Caco-2 (cell line): ENCODE measurements at regions not wholly inside any gene's neighbourhood (a gene's known extent, or its start where the extent isn't known, plus 50 kb on each side); places are given as distances from the start of the nearest gene placed in this dataset.
"Not testable (repeated sequence)": the region's sequence is repeated elsewhere in the genome, so short reads cannot be mapped to it uniquely, and the experiment has no call there.

ENCODE experiments used
- BruUV-seq: library from RNA; stranded (reverse); fragments of 400-500 nt; replicated peaks from 2 replicates; lab custom pipeline; 2021; lab: Mats Ljungman, UMichigan
- CTCF ChIA-PET: fragments of 300-600 bp; sonication (Branson Sonifier 250); formaldehyde crosslinking; loops from one replicate; lab custom pipeline; 2022; ENCODE audit warnings: antibody characterized with exemption; lab: Charles Lee
- POLR2A ChIA-PET: fragments of 300-600 bp; sonication (Branson Sonifier 250); formaldehyde crosslinking; loops from one replicate; lab custom pipeline; 2022; ENCODE audit warnings: antibody characterized with exemption; lab: Charles Lee
- DNase-seq, 2 experiments: peaks; one replicate each; pipeline versions ENCODE4 v3.0.0 to v3.0.0-alpha.2; 2020 to 2022
- H3K27me3 ChIP-seq: replicated peaks from 2 replicates; pipeline ENCODE4 v1.6.0; 2011; ENCODE audit warnings: low read length; ENCODE audit not compliant: control insufficient read depth, insufficient read depth
- H3K36me3 ChIP-seq: 2 replicates; pipeline ENCODE4 v1.5.1; 2011; ENCODE audit warnings: low read length; ENCODE audit not compliant: control insufficient read depth, insufficient read depth
- H3K4me1 ChIP-seq: fragments of 250-450 bp; sonication (Bioruptor Pico); 2 replicates; pipeline ENCODE4 v1.5.1; 2020; ENCODE audit warnings: mild to moderate bottlenecking
- H3K4me3 ChIP-seq: 2 replicates; pipeline ENCODE4 v1.5.1; 2011; ENCODE audit warnings: low read depth, mild to moderate bottlenecking, control low read depth, low read length
- H3K9me3 ChIP-seq: fragments of 250-450 bp; sonication (Bioruptor Pico); 2 replicates; pipeline ENCODE4 v1.5.1; 2020; ENCODE audit warnings: mild to moderate bottlenecking, moderate library complexity
- H3K27ac Mint-ChIP-seq: one replicate; pipeline ENCODE4 v1.8.0; 2022; ENCODE audit warnings: mixed read lengths; ENCODE audit not compliant: unreplicated experiment
- H3K27me3 Mint-ChIP-seq: one replicate; pipeline ENCODE4 v1.8.0; 2022; ENCODE audit warnings: mixed read lengths; ENCODE audit not compliant: insufficient read depth, unreplicated experiment
- H3K36me3 Mint-ChIP-seq: one replicate; pipeline ENCODE4 v1.8.0; 2022; ENCODE audit warnings: mild to moderate bottlenecking, mixed read lengths; ENCODE audit not compliant: insufficient read depth, unreplicated experiment
- H3K4me1 Mint-ChIP-seq: one replicate; pipeline ENCODE4 v1.8.0; 2022; ENCODE audit warnings: low read depth, mixed read lengths; ENCODE audit not compliant: unreplicated experiment
- H3K4me3 Mint-ChIP-seq: one replicate; pipeline ENCODE4 v1.8.0; 2022; ENCODE audit warnings: mild to moderate bottlenecking, moderate library complexity, mixed read lengths; ENCODE audit not compliant: unreplicated experiment
- H3K9me3 Mint-ChIP-seq: one replicate; pipeline ENCODE4 v1.8.0; 2022; ENCODE audit warnings: mixed read lengths; ENCODE audit not compliant: unreplicated experiment
- intact Hi-C: fragments of 100-400 bp; cut with micrococcal nuclease; formaldehyde crosslinking; loops from one replicate; pipeline ENCODE4 v1.10.0; 2022; ENCODE audit not compliant: unreplicated experiment
- TF ChIP-seq, protein P1 (sequence below), 2 experiments: fragments of 200-600 bp in 1 of 2; IDR thresholded peaks; 1 replicate in 1 of 2; 2 replicates in 1 of 2; pipeline versions ENCODE4 v1.5.1 to v1.8.0; 2011 to 2022; ENCODE audit warnings: antibody characterized with exemption in 1 of 2, control low read depth in 1 of 2, inconsistent platforms in 1 of 2, low read depth in 1 of 2, low read length in 1 of 2, mild to moderate bottlenecking in 1 of 2, moderate library complexity in 1 of 2; ENCODE audit not compliant: insufficient read depth in 1 of 2, severe bottlenecking in 1 of 2, unreplicated experiment in 1 of 2

DNA sequence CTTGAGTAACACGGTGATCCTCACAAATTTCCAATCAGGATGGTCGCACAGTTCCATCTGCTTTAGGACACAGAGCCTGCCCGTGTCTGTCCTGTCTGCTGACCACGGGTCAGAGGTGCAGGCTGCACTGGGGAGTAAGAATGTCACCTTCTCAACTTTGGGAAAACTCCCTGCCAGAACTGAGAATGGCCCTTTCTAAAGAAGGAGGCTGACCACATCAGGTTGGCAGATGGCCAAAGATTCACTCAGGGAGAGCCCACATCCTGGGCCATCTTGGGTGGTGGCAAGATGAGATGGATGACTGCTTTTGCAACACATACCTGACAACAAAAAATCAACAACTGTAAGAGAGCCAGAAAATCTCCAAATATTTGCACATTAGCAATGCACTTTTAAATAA lies 101.9 kb downstream of the IGLL1 start:
- Mint-ChIP-seq H3K36me3 (no peaks in the 10 kb centered on the region), H3K27me3 (no peaks in the 10 kb centered on the region), H3K4me1 (no peaks in the 10 kb centered on the region), H3K4me3 (no peak overlapping the region), H3K27ac (no peak overlapping the region), H3K9me3 (no peaks in the 10 kb centered on the region)
- no TSS peak for BruUV-seq
- Histone ChIP-seq H3K27me3 (no peaks in the 10 kb centered on the region), H3K4me1 (no peaks in the 10 kb centered on the region), H3K9me3 (no peaks in the 10 kb centered on the region), H3K4me3 (no peak overlapping the region), H3K36me3 (no peaks in the 10 kb centered on the region)
- ChIA-PET CTCF (no interaction called here), POLR2A (no interaction called here)
- TF ChIP-seq, protein P1, sequence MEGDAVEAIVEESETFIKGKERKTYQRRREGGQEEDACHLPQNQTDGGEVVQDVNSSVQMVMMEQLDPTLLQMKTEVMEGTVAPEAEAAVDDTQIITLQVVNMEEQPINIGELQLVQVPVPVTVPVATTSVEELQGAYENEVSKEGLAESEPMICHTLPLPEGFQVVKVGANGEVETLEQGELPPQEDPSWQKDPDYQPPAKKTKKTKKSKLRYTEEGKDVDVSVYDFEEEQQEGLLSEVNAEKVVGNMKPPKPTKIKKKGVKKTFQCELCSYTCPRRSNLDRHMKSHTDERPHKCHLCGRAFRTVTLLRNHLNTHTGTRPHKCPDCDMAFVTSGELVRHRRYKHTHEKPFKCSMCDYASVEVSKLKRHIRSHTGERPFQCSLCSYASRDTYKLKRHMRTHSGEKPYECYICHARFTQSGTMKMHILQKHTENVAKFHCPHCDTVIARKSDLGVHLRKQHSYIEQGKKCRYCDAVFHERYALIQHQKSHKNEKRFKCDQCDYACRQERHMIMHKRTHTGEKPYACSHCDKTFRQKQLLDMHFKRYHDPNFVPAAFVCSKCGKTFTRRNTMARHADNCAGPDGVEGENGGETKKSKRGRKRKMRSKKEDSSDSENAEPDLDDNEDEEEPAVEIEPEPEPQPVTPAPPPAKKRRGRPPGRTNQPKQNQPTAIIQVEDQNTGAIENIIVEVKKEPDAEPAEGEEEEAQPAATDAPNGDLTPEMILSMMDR (IDR thresholded peaks at IDR 0.05; ENCODE audit: insufficient read depth in 1 of 2, low read depth in 1 of 2, low read length in 1 of 2, severe bottlenecking in 1 of 2, unreplicated experiment in 1 of 2): no peak
- no peak for DNase-seq
- intact Hi-C loops: no loop called here

DNA sequence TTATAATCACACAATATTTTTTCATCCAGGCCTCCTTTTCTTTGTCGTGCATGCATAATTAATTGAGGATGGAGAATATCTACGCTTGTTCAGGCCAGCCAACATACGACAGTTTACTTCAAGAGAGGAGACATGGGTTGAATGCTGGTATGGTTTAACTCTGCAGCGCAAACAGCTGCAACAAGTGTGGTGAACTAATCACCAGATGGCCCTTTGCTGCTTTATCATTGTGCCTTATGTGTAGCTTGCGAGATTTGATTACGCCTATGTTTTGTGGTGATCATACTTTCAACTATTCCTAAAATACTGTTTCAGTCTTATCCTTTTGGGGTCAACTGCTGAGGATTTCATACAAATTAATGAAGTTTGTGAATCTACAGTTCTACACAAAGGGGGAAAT lies 105.6 kb downstream of the IGLL1 start:
- DNase-seq, H3K27ac Mint-ChIP-seq, H3K36me3 ChIP-seq, CTCF ChIA-PET, H3K9me3 Mint-ChIP-seq, H3K4me1 ChIP-seq, H3K27me3 ChIP-seq, H3K36me3 Mint-ChIP-seq, H3K4me3 ChIP-seq, H3K4me1 Mint-ChIP-seq, intact Hi-C loops, BruUV-seq, H3K27me3 Mint-ChIP-seq, POLR2A ChIA-PET, H3K4me3 Mint-ChIP-seq, H3K9me3 ChIP-seq: not testable (repeated sequence)

DNA sequence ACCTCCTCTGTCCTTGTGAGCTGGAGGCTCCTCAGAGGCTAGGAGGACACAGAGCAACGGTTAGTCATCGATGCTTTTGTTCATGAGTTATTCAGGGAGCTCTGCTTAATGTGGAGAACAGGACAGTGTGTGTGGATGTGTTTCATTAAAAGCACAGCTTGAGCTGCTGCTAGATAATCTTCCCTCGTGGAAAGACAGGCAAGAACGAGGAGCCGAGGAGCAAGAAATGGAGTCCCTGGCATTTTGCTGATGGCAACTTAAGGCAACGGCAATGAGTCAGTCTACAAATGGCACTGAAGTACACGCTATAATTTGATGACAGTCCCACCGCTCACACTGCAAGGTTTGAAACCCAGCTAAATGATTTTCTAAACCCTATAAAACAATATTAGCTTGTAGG lies 106.2 kb downstream of the IGLL1 start:
- POLR2A ChIA-PET: no interaction called here
- no peak for DNase-seq
- Mint-ChIP-seq H3K4me1 (no peaks in the 10 kb centered on the region), H3K4me3 (no peak overlapping the region), H3K9me3 (no peaks in the 10 kb centered on the region), H3K27me3 (no peaks in the 10 kb centered on the region), H3K27ac (no peak overlapping the region), H3K36me3 (no peaks in the 10 kb centered on the region)
- TF ChIP-seq, protein P1 (IDR thresholded peaks at IDR 0.05; ENCODE audit: insufficient read depth in 1 of 2, low read depth in 1 of 2, low read length in 1 of 2, severe bottlenecking in 1 of 2, unreplicated experiment in 1 of 2): no peak
- BruUV-seq: no TSS peak
- Histone ChIP-seq H3K36me3 (no peaks in the 10 kb centered on the region), H3K27me3 (no peaks in the 10 kb centered on the region), H3K4me1 (no peaks in the 10 kb centered on the region), H3K9me3 (no peaks in the 10 kb centered on the region), H3K4me3 (no peak overlapping the region)
- CTCF ChIA-PET: no interaction called here
- intact Hi-C loops: no loop called here

DNA sequence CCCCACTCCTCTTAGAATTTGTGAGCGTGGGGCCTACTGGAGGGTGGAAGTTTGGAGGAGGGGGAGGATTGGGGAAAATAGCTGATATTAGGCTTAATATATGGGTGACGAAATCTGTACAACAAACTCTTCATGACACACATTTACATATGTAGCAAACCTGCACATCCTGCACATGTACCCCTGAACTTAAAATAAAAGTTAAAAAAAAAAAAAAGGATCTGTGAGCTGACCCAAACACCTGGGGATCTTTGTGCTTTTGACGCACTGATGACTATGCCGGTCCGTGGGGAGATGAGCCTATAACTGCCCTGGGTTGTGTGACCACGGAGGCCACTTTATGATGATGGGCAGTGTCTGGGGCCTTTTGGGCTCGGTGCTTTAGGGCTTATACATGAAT lies 107.7 kb downstream of the IGLL1 start:
- H3K9me3 Mint-ChIP-seq, BruUV-seq, H3K27me3 ChIP-seq, POLR2A ChIA-PET, H3K36me3 ChIP-seq, H3K9me3 ChIP-seq, H3K4me1 Mint-ChIP-seq, DNase-seq, H3K4me3 ChIP-seq, H3K27me3 Mint-ChIP-seq, CTCF ChIA-PET, H3K4me1 ChIP-seq, H3K27ac Mint-ChIP-seq, intact Hi-C loops, H3K4me3 Mint-ChIP-seq, H3K36me3 Mint-ChIP-seq: not testable (repeated sequence)
